H1 (cell line): ENCODE measurements at regions not wholly inside any gene's neighbourhood (a gene's known extent, or its start where the extent isn't known, plus 50 kb on each side); places are given as distances from the start of the nearest gene placed in this dataset.

Experiments
- EZH2 ChIP-seq: fragments of 200-600 bp; sonication (generic); IDR thresholded peaks from 2 replicates; pipeline ENCODE4 v1.7.1; 2012; ENCODE audit warnings: low read depth, mild to moderate bottlenecking, moderate library complexity, low read length, inconsistent platforms; ENCODE audit not compliant: severe bottlenecking
- KDM4A ChIP-seq: IDR thresholded peaks from one replicate; pipeline ENCODE4 v1.7.1; 2012; ENCODE audit warnings: low read depth, mild to moderate bottlenecking, moderate library complexity, low read length, inconsistent platforms; ENCODE audit not compliant: severe bottlenecking
- NANOG ChIP-seq: IDR thresholded peaks from 2 replicates; pipeline ENCODE4 v1.6.1; 2011; ENCODE audit warnings: low read length, low read depth, mild to moderate bottlenecking, inconsistent platforms; ENCODE audit not compliant: insufficient read depth, poor library complexity, severe bottlenecking
- SP1 ChIP-seq: IDR thresholded peaks from 2 replicates; pipeline ENCODE4 v1.6.1; 2011; ENCODE audit warnings: low read depth, low read length
- TF ChIP-seq, protein P1 (sequence below), 3 experiments: IDR thresholded peaks; 1 replicate in 2 of 3; 2 replicates in 1 of 3; pipeline versions ENCODE4 v1.5.1 to v1.6.1; 2011; ENCODE audit warnings: low read length in 3 of 3, mild to moderate bottlenecking in 3 of 3, inconsistent platforms in 2 of 3, low read depth in 1 of 3, moderate library complexity in 1 of 3; ENCODE audit not compliant: insufficient read depth in 1 of 3; ENCODE audit errors: control extremely low read depth in 1 of 3
- TF ChIP-seq, protein P2 (sequence below): IDR thresholded peaks from 2 replicates; pipeline ENCODE4 v1.6.1; 2011; ENCODE audit warnings: low read depth, mild to moderate bottlenecking, low read length; ENCODE audit not compliant: insufficient read depth

GRCh38 chr5:4581289-4581688 lies 558.8 kb upstream of the ADAMTS16 start (continued):
- TF ChIP-seq KDM4A (no peak), SP1 (no peak), NANOG (no peak), EZH2 (no peak)
- TF ChIP-seq, protein P1, sequence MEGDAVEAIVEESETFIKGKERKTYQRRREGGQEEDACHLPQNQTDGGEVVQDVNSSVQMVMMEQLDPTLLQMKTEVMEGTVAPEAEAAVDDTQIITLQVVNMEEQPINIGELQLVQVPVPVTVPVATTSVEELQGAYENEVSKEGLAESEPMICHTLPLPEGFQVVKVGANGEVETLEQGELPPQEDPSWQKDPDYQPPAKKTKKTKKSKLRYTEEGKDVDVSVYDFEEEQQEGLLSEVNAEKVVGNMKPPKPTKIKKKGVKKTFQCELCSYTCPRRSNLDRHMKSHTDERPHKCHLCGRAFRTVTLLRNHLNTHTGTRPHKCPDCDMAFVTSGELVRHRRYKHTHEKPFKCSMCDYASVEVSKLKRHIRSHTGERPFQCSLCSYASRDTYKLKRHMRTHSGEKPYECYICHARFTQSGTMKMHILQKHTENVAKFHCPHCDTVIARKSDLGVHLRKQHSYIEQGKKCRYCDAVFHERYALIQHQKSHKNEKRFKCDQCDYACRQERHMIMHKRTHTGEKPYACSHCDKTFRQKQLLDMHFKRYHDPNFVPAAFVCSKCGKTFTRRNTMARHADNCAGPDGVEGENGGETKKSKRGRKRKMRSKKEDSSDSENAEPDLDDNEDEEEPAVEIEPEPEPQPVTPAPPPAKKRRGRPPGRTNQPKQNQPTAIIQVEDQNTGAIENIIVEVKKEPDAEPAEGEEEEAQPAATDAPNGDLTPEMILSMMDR (IDR thresholded peaks at IDR 0.05; ENCODE audit: control extremely low read depth in 1 of 3, insufficient read depth in 1 of 3, low read depth in 1 of 3, low read length in 3 of 3), result no peak
- TF ChIP-seq, protein P2, sequence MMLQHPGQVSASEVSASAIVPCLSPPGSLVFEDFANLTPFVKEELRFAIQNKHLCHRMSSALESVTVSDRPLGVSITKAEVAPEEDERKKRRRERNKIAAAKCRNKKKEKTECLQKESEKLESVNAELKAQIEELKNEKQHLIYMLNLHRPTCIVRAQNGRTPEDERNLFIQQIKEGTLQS, result no peak
